C1 segment of cervical spinal cord (tissue), 14 donors: ENCODE measurements at regions not wholly inside any gene's neighbourhood (a gene's known extent, or its start where the extent isn't known, plus 50 kb on each side); places are given as distances from the start of the nearest gene placed in this dataset.
"Not testable (repeated sequence)": the region's sequence is repeated elsewhere in the genome, so short reads cannot be mapped to it uniquely, and the experiment has no call there.

Source experiments
- DNase-seq, 14 donors: peaks; one replicate each; lab custom pipeline; 2025; lab: John Stamatoyannopoulos, UW

GRCh38 chr22:48492366-48493320 lies 1335.0 kb downstream of the BRD1 start:
- peak in 11 of 14 donors; percentile 20 to 83 (median 37) for DNase-seq

DNA sequence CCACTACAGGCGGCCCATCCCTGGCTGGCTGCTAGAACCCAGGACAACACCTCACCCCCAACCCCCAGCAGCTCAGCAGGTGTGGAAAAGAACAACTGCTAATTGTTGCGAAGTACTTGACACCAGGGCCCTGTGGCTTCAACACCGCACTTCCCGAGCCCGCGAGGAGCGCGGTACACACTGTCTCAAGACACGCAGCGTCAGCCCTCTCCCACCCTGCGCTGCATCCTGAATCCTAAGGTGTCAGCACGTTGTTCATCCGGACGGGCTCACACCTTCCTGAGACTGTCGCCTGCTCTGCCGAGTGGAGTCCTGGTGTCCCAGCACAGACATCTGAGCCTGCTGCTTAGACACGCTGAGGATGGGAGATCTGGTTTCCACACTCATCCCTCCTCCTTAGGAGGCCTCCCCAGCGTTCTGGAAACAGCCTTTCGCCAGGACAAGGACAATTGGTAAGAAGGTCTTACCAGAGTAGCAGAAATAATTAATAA lies 1336.2 kb downstream of the BRD1 start:
- DNase-seq: peak in 1 of 14 donors; percentile 46

- DNase-seq: peak in 1 of 14 donors; percentile 61
Observed at GRCh38 chr22:48490500-48491411, 1336.9 kb downstream of the BRD1 start.

- DNase-seq: peak in 2 of 14 donors; percentile 26 to 54
Observed at GRCh38 chr22:48489551-48490499, 1337.8 kb downstream of the BRD1 start.

- DNase-seq: peak in 3 of 14 donors; percentile 16 to 54 (median 20)
Observed at GRCh38 chr22:48488611-48489511, 1338.8 kb downstream of the BRD1 start.

- DNase-seq: peak in 1 of 14 donors; percentile 69
Observed at GRCh38 chr22:48488149-48488551, 1339.5 kb downstream of the BRD1 start.

- DNase-seq: no peak
Observed at GRCh38 chr22:48486558-48486957, 1341.1 kb downstream of the BRD1 start.

DNA sequence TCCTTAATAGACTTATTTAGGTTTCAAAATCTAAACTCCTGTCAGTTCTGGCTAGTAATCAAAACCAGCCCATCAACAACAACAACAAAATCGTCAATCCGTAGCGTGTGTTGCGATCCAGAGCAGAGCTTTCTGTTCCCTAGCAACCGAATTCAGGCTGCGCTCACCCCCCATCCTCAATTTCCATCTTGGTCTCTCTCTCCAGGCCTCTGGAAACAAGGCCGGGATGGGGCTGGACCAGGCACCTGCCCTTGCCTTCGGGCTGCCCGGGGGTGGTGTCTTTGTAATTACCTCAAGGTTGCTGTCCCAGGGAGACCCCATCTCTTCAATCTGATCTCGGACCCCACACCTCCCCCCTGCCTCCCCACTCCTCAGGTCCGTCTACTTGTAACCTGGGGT lies 1341.5 kb downstream of the BRD1 start:
- DNase-seq: no peak

DNA sequence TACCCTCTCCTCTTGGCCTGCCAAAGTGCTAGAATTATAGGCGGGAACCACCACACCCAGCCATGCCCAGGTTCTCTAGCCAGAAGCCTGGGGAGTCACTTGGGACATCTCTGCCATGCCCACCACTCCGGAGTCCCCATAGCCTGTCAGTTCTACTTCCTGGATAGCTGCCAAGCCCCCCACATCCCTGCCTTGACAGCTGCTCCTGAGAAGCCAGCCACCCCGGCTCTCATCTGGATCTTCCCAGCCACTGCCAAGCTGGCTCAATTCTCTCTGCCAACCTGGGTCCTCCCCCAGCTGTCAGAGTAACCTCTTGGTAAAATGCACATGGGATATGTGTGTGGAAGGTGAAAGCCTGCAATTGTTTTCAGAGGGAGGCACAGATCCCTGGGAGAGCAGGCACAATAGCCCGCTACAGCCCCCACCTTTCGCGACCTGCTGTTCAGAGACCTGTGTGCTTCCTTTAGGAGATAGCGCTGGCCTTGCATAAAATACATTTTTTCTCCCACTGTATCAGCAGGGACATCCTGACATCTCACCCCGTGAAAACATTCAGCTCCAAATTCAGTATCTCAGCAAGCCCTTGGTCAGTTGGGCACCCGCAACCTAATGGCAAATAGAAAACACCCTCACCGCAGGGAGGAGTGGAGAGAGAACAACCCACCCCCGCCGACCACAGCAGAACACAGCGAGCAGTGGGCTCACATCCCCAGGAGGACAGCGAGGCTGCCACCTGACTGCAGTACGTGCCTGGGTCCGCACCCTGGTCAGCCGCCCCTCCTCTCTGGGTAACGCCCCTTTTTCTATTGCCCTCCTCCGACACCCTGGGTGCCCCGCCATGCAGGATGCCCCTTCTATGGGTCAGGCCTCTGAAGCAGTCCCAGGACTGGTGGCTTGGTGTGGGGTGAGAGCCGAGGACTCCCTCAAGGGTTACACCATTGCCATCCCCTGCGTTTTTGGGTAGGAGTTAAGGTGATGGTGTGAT lies 1342.2 kb downstream of the BRD1 start:
- DNase-seq: no peak

DNA sequence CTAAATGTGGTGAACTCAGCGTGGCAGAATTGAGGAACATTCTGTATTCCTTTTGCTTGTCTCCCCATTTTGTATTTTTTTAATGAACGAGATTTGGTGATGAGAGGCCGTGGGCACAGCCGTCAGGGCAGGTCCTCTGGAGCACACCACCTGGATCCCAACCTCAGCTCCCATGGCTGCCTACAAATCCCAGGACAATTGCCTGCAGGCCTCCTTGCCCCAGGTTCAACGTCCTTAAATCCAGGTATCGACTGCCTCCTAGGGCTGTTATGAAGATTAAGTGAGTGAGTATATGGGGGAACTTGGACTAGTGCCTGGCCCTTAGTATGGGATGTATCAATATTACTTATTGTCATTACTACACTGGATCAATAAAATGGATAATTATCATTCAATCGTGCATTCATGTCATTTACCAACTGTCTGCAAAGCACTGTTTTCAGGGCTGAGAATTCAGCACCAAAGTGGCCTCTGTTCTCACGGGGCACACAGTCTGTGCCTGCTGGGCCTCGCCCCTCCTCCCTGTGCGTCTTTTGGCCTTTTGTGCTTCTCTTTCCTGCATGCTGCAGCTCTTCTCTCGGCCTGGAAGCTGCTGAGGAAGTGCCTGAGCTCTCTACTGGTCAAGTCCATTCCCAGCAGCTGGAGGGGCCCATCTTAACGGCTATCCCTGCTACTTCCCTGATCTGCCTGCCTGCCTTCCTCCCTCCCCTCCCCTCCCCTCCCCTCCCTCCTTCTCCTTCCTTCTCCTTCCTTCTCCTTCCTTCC lies 1343.7 kb downstream of the BRD1 start:
- no peak for DNase-seq

DNA sequence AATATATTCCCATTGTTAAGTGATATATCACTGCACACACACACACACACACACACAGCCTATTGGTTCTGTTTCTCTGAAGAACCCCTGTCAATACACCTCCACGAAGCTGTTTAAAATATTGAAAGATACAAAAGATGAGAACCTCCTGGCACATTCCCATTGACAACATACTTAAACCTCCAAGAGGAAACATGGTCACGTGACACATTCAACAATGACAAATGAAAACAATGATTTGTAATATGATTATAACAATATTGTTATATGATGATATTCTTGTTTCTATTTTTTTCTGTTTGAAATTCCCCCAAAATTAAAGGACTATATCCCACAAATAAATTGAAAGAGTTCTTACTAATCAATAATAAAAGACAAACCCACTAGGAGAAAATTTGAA lies 1344.9 kb downstream of the BRD1 start:
- DNase-seq: no peak

- not testable (repeated sequence) for DNase-seq
Observed at GRCh38 chr22:48482198-48482597, 1345.5 kb downstream of the BRD1 start.

GRCh38 chr22:48481748-48482147 lies 1345.9 kb downstream of the BRD1 start:
- DNase-seq: no peak

GRCh38 chr22:48478529-48479265 lies 1349.0 kb downstream of the BRD1 start:
- peak in 3 of 14 donors; percentile 16 to 55 (median 33) for DNase-seq

DNA sequence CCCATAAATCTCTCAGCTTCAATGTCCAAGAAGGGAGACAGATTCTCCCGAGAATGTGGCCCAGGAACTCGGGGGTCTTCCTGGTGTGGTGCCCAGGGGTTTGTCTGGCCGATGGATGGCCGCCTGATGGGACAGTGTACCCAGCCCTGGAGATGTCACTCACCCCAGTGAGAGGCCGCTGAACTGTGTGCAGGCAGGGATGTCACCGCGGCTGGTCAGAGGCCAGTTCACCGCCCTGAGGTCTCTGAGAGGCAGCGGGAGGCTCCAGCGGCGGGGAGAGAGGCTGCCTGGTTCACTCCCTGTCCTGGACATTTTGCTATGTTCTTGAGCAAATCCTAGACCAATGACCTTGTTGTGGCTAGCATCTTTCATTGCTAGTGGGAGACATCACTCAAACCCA lies 1349.5 kb downstream of the BRD1 start:
- DNase-seq: peak in 3 of 14 donors; percentile 28 to 36 (median 34)

DNA sequence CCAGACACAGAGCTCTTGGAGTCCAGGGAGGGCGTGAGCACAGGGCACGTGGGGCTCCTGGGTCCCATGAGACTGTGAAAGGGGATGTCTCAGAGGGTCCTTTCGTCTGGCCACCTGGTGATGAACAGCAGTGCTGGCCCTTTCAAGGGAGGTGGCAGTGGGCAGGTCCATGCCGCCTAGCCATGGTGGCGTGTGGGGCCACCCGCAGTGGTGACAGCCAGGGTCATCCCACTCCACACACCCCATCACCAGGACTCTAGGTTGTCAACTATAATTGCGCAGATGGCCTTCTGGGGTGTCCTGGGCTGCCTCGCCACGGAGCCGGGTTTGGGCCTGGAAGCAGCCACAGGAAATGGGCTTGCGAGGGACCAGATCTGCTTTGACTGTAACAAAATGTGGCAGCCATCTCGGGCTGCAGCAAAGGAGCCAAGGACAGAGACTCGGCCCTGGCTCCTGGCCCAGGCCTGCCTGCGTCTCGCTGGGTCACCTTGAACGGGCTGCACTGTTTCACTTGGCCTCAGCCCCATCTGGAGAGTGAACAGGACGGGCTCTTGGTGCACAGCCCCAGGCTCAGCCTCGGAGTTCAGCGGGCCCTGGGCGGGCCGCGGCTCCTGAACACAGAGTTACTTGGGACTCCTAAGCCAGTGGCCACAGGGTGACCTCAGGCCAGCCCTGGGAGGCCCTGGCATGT lies 1350.5 kb downstream of the BRD1 start:
- peak in 9 of 14 donors; percentile 30 to 88 (median 59) for DNase-seq
